MCF 10A (cell line): ENCODE measurements at regions not wholly inside any gene's neighbourhood (a gene's known extent, or its start where the extent isn't known, plus 50 kb on each side); places are given as distances from the start of the nearest gene placed in this dataset.

ENCODE experiments used
- BruUV-seq: library from RNA; stranded (reverse); fragments of 400-500 nt; replicated peaks from 2 replicates; lab custom pipeline; 2021; lab: Mats Ljungman, UMichigan
- CTCF ChIA-PET: fragments of 300-600 bp; sonication (Branson Sonifier 250); formaldehyde crosslinking; extraction: SDS; loops from one replicate; lab custom pipeline; 2021; ENCODE audit warnings: antibody characterized with exemption, inconsistent platforms; lab: Yijun Ruan, JAX
- POLR2A ChIA-PET: fragments of 300-600, 350-650 bp; sonication (Branson Sonifier 250); formaldehyde crosslinking; extraction: SDS; loops from one replicate; lab custom pipeline; 2020; ENCODE audit warnings: antibody characterized with exemption, inconsistent platforms; lab: Yijun Ruan, JAX
- DNase-seq: peaks from one replicate; pipeline ENCODE4 v3.0.0-alpha.2; 2018; ENCODE audit not compliant: unreplicated experiment
- H3K27ac Mint-ChIP-seq: one replicate; pipeline ENCODE4 v1.8.0; 2022; ENCODE audit warnings: mild to moderate bottlenecking, low read depth, mixed read lengths; ENCODE audit not compliant: unreplicated experiment
- H3K27me3 Mint-ChIP-seq: one replicate; pipeline ENCODE4 v1.8.0; 2022; ENCODE audit warnings: mixed read lengths; ENCODE audit not compliant: insufficient read depth, unreplicated experiment
- H3K36me3 Mint-ChIP-seq: one replicate; pipeline ENCODE4 v1.8.0; 2022; ENCODE audit warnings: mild to moderate bottlenecking, moderate library complexity, mixed read lengths; ENCODE audit not compliant: insufficient read depth, unreplicated experiment
- H3K4me1 Mint-ChIP-seq: one replicate; pipeline ENCODE4 v1.8.0; 2022; ENCODE audit warnings: mixed read lengths; ENCODE audit not compliant: insufficient read depth, unreplicated experiment
- H3K4me3 Mint-ChIP-seq: one replicate; pipeline ENCODE4 v1.8.0; 2022; ENCODE audit warnings: mild to moderate bottlenecking, moderate library complexity, mixed read lengths; ENCODE audit not compliant: unreplicated experiment
- H3K9me3 Mint-ChIP-seq: one replicate; pipeline ENCODE4 v1.8.0; 2022; ENCODE audit warnings: mixed read lengths; ENCODE audit not compliant: unreplicated experiment
- intact Hi-C: fragments of 100-400 bp; cut with micrococcal nuclease; formaldehyde crosslinking; loops from 2 replicates; pipeline ENCODE4 v1.14.1; 2022
- TF ChIP-seq, protein P1 (sequence below): fragments of 200-600 bp; IDR thresholded peaks from one replicate; pipeline ENCODE4 v1.8.0; 2022; ENCODE audit warnings: antibody characterized with exemption, mild to moderate bottlenecking; ENCODE audit not compliant: unreplicated experiment

DNA sequence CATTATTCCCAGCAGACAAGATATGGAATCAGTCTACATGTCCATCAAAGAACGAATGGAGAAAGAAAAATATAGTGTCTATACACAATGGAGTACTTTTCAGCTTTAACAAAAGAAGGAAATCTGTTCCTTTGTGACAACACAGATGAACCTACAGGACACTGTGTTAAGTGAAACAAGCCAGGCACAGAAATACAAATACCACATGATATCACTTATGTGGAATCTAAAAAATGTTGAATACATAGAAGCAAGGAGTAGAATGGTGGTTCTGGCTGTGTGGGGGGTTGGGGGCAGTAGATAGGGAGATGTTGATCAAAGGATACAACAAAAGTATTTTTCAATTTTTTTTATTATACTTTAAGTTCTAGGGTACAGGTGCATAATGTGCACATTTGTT is 347.7 kb upstream of the MAP2 start:
- BruUV-seq, result no TSS peak
- Mint-ChIP-seq H3K4me1 (no peaks in the 10 kb centered on the region), H3K27ac (no peak overlapping the region), H3K36me3 (no peaks in the 10 kb centered on the region), H3K4me3 (no peak overlapping the region), H3K9me3 (peaks cover 15% of the 10 kb centered on the region), H3K27me3 (no peaks in the 10 kb centered on the region)
- intact Hi-C loops, result no loop called here
- TF ChIP-seq, protein P1, sequence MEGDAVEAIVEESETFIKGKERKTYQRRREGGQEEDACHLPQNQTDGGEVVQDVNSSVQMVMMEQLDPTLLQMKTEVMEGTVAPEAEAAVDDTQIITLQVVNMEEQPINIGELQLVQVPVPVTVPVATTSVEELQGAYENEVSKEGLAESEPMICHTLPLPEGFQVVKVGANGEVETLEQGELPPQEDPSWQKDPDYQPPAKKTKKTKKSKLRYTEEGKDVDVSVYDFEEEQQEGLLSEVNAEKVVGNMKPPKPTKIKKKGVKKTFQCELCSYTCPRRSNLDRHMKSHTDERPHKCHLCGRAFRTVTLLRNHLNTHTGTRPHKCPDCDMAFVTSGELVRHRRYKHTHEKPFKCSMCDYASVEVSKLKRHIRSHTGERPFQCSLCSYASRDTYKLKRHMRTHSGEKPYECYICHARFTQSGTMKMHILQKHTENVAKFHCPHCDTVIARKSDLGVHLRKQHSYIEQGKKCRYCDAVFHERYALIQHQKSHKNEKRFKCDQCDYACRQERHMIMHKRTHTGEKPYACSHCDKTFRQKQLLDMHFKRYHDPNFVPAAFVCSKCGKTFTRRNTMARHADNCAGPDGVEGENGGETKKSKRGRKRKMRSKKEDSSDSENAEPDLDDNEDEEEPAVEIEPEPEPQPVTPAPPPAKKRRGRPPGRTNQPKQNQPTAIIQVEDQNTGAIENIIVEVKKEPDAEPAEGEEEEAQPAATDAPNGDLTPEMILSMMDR, result no peak
- ChIA-PET POLR2A (no interaction called here), CTCF (no interaction called here)
- no peak for DNase-seq

DNA sequence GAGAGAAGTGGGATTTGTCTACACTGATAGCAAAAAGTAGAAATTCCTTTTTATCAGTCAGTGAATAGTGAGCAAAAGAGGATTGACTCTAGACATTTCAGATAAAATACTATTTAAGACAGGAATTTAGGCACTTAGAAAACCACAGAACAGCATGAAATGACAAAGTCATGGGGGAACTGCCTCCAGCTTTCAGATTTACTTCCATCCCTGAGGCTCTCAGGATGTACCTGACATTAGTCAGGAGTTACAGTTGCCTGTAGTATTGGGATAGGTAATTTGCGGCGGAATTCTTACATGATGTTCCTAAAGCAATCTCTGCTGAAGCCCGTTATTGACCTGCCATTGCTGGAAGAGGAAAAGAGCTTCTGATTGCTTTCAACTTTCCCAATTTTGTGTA is 337.1 kb upstream of the MAP2 start:
- no peaks in the 10 kb centered on the region for H3K36me3 Mint-ChIP-seq
- TF ChIP-seq, protein P1, result no peak
- H3K4me3 Mint-ChIP-seq, result no peak overlapping the region
- H3K9me3 Mint-ChIP-seq, result no peaks in the 10 kb centered on the region
- no peak overlapping the region for H3K27ac Mint-ChIP-seq
- DNase-seq, result no peak
- POLR2A ChIA-PET, result no interaction called here
- CTCF ChIA-PET, result no interaction called here
- intact Hi-C loops, result no loop called here
- no TSS peak for BruUV-seq
- H3K4me1 Mint-ChIP-seq, result no peaks in the 10 kb centered on the region
- H3K27me3 Mint-ChIP-seq, result no peaks in the 10 kb centered on the region

DNA sequence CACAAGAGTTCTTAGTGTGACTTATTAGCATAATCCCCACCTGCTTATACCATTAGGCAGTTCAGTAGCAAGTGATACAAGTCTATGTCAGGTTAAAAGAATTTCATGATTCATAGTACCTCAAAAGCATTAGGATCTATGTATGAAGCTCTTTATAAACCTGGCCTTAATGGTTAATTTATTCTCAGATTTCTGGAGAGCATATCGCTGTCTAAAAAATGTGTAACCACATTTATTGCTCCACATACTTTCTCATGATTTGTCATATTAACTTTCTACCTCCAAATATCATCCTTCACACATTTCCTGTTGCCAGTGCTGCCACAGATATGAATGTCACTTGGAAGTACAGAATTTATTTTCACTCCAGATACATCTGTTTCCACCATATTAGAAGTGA is 332.8 kb upstream of the MAP2 start:
- BruUV-seq, result no TSS peak
- no peak for DNase-seq
- ChIA-PET POLR2A (interaction anchor here (0.8 kb wide), 1 partner anchor 18 kb away, joined by 5 read pairs; no protein-coding TSS in a partner anchor), CTCF (interaction anchor here (0.6 kb wide), 2 partner anchors 108 to 603 kb away, joined by 3 read pairs; no protein-coding TSS in a partner anchor)
- no peak overlapping the region for H3K27ac Mint-ChIP-seq
- no peaks in the 10 kb centered on the region for H3K36me3 Mint-ChIP-seq
- H3K4me3 Mint-ChIP-seq, result no peak overlapping the region
- H3K4me1 Mint-ChIP-seq, result no peaks in the 10 kb centered on the region
- no peaks in the 10 kb centered on the region for H3K27me3 Mint-ChIP-seq
- intact Hi-C loops, result no loop called here
- TF ChIP-seq, protein P1, result no peak
- H3K9me3 Mint-ChIP-seq, result no peaks in the 10 kb centered on the region

DNA sequence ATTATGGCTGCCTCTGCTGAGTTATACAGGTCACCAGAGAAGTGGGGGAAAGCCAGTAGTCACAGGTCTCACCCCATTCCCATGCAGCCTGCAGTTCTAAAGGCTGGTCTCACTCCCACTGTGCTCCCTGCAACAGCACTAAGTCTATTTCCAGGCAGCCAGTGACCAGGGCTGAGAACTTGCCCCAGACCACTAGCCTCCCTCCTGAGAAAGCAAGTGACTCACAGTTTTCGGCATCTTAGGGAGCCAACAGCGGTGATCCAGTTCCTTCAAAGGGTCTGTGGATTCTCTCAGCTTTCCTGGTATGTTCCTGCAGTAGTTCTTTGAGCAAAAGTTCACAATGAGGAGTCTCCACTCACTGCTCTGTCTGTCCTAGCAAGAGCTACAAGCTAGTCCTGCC is 329.6 kb upstream of the MAP2 start:
- TF ChIP-seq, protein P1, result no peak
- ChIA-PET CTCF (no interaction called here), POLR2A (no interaction called here)
- DNase-seq, result no peak
- Mint-ChIP-seq H3K9me3 (no peaks in the 10 kb centered on the region), H3K4me1 (no peaks in the 10 kb centered on the region), H3K27ac (no peak overlapping the region), H3K36me3 (no peaks in the 10 kb centered on the region), H3K4me3 (no peak overlapping the region), H3K27me3 (no peaks in the 10 kb centered on the region)
- BruUV-seq, result no TSS peak
- intact Hi-C loops, result no loop called here
